K562 (cell line): ENCODE measurements at regions not wholly inside any gene's neighbourhood (a gene's known extent, or its start where the extent isn't known, plus 50 kb on each side); places are given as distances from the start of the nearest gene placed in this dataset.

Experiments used
- FOXJ3 ChIP-seq: sonication (generic); formaldehyde crosslinking; IDR thresholded peaks from 2 replicates; pipeline ENCODE4 v1.4.0; 2020; ENCODE audit warnings: mild to moderate bottlenecking, missing genetic modification reagents
- JUND ChIP-seq, 2 experiments: IDR thresholded peaks; 2 replicates in 1 of 2; 3 replicates in 1 of 2; pipeline ENCODE4 v1.6.1; 2011; ENCODE audit warnings: borderline replicate concordance in 2 of 2, low read depth in 2 of 2, low read length in 2 of 2, improper control_type of control experiment in 1 of 2, missing biosample characterization in 1 of 2, missing genetic modification characterization in 1 of 2, missing genetic modification reagents in 1 of 2
- NELFE ChIP-seq: IDR thresholded peaks from 2 replicates; pipeline ENCODE4 v1.6.1; 2011; ENCODE audit warnings: mild to moderate bottlenecking; ENCODE audit not compliant: insufficient read depth, insufficient read length
- NFRKB ChIP-seq: fragments of 450-650 bp; IDR thresholded peaks from 2 replicates; pipeline ENCODE4 v1.6.1; 2016; ENCODE audit warnings: low read depth
- NR2F6 ChIP-seq: fragments of 450-650 bp; formaldehyde crosslinking; IDR thresholded peaks from 2 replicates; pipeline ENCODE4 v1.4.0; 2020; ENCODE audit warnings: mild to moderate bottlenecking
- SMARCE1 ChIP-seq: fragments of 450-650 bp; IDR thresholded peaks from 2 replicates; pipeline ENCODE4 v1.7.1; 2016; ENCODE audit warnings: mild to moderate bottlenecking
- TBP ChIP-seq: optimal IDR thresholded peaks from 2 replicates; pipeline ENCODE3; 2011; ENCODE audit warnings: low read depth, low read length, improper control_type of control experiment
- TEAD2 ChIP-seq: fragments of 450-650 bp; IDR thresholded peaks from 2 replicates; pipeline ENCODE4 v1.6.1; 2016; ENCODE audit warnings: missing genetic modification characterization, control low read depth, missing compliant biosample characterization
- TF ChIP-seq, protein P1 (sequence below): fragments of 200-800 bp; sonication (Bioruptor generic); IDR thresholded peaks from 2 replicates; pipeline ENCODE4 v1.6.1; 2017; ENCODE audit warnings: missing genetic modification characterization, missing compliant biosample characterization
- TF ChIP-seq, protein P2 (sequence below): IDR thresholded peaks from 3 replicates; pipeline ENCODE4 v1.6.1; 2011; ENCODE audit warnings: borderline replicate concordance, mild to moderate bottlenecking; ENCODE audit not compliant: insufficient read length, insufficient read depth
- TF ChIP-seq, protein P3 (sequence below): fragments of 450-650 bp; IDR thresholded peaks from 2 replicates; pipeline ENCODE4 v1.6.1; 2016; ENCODE audit warnings: antibody characterized with exemption
- TF ChIP-seq, protein P4 (sequence below): sonication (generic); formaldehyde crosslinking; IDR thresholded peaks from 2 replicates; pipeline ENCODE4 v1.8.1; 2023; ENCODE audit warnings: mild to moderate bottlenecking, missing genetic modification reagents, moderate library complexity
- TF ChIP-seq, protein P5 (sequence below): IDR thresholded peaks from 2 replicates; pipeline ENCODE4 v1.6.1; 2016; ENCODE audit warnings: missing genetic modification characterization, missing compliant biosample characterization
- TF ChIP-seq, protein P6 (sequence below): fragments of 450-650 bp; formaldehyde crosslinking; IDR thresholded peaks from 2 replicates; pipeline ENCODE4 v1.4.0; 2022; ENCODE audit warnings: missing genetic modification characterization
- TF ChIP-seq, protein P7 (sequence below): IDR thresholded peaks from 2 replicates; pipeline ENCODE4 v1.6.1; 2012; ENCODE audit warnings: low read depth, low read length, improper control_type of control experiment, borderline replicate concordance

DNA sequence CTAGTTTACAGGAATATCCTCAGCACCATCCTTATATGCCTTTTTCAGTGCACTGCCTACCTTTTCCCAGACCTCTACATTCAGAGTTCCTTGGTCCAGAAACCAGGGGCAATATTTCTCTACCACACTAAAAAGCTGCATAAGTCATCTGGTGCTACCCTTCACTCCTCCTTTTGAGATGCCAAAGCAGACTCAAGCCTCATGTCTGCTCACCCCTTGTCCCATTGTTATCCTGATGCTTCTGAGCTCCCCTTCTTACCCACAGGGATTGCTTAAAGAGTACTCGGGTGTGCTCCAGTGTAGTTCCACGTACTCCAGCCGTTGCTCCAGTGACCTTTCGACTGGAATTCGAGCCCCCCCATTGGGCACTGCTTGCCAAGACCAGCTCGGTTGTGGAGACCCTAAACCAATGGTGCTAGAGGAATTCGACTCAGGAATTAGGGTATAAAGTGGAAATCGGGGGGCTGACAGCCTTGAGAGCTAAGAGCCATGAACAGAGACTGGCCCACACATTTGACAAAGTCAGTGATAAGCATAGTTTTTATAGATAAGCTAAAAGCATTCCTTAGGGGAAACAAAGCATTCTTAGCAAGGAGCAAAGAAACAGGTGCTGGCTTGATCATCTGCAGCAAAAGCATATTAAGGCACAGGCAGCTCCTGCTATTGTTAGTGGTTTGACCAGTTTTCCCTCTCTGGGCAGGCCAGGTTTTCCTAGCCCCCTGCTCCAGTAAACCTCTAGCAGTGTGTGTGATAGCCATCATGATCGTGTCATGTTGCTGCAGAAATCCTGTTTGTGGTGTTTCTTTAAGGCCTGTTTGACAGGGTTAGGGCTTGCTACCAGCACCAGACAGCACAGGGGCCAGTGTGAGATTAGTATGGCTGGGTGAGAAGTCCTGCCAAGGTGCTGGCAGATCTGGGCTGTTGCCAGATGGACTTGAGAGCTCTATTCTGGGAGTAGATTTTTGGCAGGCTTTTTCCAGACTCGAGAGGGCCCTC lies 57.5 kb upstream of the WDR1 start (continued):
- TF ChIP-seq, protein P1, sequence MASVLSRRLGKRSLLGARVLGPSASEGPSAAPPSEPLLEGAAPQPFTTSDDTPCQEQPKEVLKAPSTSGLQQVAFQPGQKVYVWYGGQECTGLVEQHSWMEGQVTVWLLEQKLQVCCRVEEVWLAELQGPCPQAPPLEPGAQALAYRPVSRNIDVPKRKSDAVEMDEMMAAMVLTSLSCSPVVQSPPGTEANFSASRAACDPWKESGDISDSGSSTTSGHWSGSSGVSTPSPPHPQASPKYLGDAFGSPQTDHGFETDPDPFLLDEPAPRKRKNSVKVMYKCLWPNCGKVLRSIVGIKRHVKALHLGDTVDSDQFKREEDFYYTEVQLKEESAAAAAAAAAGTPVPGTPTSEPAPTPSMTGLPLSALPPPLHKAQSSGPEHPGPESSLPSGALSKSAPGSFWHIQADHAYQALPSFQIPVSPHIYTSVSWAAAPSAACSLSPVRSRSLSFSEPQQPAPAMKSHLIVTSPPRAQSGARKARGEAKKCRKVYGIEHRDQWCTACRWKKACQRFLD (CRISPR knock-in tag): peak; percentile 46; the same call in 1 of the 2 replicates
- TF ChIP-seq, protein P2, sequence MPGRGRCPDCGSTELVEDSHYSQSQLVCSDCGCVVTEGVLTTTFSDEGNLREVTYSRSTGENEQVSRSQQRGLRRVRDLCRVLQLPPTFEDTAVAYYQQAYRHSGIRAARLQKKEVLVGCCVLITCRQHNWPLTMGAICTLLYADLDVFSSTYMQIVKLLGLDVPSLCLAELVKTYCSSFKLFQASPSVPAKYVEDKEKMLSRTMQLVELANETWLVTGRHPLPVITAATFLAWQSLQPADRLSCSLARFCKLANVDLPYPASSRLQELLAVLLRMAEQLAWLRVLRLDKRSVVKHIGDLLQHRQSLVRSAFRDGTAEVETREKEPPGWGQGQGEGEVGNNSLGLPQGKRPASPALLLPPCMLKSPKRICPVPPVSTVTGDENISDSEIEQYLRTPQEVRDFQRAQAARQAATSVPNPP: no peak
- no peak for TF ChIP-seq NELFE
- TF ChIP-seq, protein P3, sequence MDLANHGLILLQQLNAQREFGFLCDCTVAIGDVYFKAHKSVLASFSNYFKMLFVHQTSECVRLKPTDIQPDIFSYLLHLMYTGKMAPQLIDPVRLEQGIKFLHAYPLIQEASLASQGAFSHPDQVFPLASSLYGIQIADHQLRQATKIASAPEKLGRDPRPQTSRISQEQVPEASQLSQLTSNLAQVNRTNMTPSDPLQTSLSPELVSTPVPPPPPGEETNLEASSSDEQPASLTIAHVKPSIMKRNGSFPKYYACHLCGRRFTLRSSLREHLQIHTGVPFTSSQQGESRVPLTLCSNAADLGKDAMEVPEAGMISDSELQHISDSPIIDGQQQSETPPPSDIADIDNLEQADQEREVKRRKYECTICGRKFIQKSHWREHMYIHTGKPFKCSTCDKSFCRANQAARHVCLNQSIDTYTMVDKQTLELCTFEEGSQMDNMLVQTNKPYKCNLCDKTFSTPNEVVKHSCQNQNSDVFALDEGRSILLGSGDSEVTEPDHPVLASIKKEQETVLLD: no peak
- no peak for TF ChIP-seq TBP
- no peak for TF ChIP-seq FOXJ3 (CRISPR knock-in tag)
- TF ChIP-seq NFRKB: peak; percentile 97
- TF ChIP-seq, protein P4, sequence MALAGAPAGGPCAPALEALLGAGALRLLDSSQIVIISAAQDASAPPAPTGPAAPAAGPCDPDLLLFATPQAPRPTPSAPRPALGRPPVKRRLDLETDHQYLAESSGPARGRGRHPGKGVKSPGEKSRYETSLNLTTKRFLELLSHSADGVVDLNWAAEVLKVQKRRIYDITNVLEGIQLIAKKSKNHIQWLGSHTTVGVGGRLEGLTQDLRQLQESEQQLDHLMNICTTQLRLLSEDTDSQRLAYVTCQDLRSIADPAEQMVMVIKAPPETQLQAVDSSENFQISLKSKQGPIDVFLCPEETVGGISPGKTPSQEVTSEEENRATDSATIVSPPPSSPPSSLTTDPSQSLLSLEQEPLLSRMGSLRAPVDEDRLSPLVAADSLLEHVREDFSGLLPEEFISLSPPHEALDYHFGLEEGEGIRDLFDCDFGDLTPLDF (CRISPR knock-in tag): 0 out of 2 replicates have a peak, but pooled peaks have one; percentile 13
- no peak for TF ChIP-seq NR2F6 (CRISPR knock-in tag)
- TF ChIP-seq, protein P5, sequence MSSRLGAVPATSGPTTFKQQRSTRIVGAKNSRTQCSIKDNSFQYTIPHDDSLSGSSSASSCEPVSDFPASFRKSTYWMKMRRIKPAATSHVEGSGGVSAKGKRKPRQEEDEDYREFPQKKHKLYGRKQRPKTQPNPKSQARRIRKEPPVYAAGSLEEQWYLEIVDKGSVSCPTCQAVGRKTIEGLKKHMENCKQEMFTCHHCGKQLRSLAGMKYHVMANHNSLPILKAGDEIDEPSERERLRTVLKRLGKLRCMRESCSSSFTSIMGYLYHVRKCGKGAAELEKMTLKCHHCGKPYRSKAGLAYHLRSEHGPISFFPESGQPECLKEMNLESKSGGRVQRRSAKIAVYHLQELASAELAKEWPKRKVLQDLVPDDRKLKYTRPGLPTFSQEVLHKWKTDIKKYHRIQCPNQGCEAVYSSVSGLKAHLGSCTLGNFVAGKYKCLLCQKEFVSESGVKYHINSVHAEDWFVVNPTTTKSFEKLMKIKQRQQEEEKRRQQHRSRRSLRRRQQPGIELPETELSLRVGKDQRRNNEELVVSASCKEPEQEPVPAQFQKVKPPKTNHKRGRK: no peak
- TF ChIP-seq TEAD2 (tag): peak; percentile 62; the same call in 1 of the 2 replicates
- TF ChIP-seq, protein P6, sequence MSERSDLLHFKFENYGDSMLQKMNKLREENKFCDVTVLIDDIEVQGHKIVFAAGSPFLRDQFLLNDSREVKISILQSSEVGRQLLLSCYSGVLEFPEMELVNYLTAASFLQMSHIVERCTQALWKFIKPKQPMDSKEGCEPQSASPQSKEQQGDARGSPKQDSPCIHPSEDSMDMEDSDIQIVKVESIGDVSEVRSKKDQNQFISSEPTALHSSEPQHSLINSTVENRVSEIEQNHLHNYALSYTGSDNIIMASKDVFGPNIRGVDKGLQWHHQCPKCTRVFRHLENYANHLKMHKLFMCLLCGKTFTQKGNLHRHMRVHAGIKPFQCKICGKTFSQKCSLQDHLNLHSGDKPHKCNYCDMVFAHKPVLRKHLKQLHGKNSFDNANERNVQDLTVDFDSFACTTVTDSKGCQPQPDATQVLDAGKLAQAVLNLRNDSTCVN (CRISPR knock-in tag): no peak
- TF ChIP-seq, protein P7, sequence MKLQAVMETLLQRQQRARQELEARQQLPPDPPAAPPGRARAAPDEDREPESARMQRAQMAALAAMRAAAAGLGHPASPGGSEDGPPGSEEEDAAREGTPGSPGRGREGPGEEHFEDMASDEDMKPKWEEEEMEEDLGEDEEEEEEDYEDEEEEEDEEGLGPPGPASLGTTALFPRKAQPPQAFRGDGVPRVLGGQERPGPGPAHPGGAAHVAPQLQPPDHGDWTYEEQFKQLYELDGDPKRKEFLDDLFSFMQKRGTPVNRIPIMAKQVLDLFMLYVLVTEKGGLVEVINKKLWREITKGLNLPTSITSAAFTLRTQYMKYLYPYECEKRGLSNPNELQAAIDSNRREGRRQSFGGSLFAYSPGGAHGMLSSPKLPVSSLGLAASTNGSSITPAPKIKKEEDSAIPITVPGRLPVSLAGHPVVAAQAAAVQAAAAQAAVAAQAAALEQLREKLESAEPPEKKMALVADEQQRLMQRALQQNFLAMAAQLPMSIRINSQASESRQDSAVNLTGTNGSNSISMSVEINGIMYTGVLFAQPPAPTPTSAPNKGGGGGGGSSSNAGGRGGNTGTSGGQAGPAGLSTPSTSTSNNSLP: no peak
- TF ChIP-seq JUND (IDR thresholded peaks at IDR 0.05; ENCODE audit: borderline replicate concordance, low read depth, low read length): no peak
- peak; percentile 62; the same call in 2 of the 3 replicates for TF ChIP-seq JUND (tag; IDR thresholded peaks at IDR 0.05; ENCODE audit: borderline replicate concordance, low read depth, low read length)
- TF ChIP-seq SMARCE1: no peak
